Thyroid gland (tissue), 4 donors: ENCODE measurements at regions not wholly inside any gene's neighbourhood (a gene's known extent, or its start where the extent isn't known, plus 50 kb on each side); places are given as distances from the start of the nearest gene placed in this dataset.
"Not testable (repeated sequence)": the region's sequence is repeated elsewhere in the genome, so short reads cannot be mapped to it uniquely, and the experiment has no call there.

Experiments used
- DNase-seq, 2 donors: peaks; one replicate each; pipeline ENCODE4 v3.0.0-alpha.2; 2019
- H3K27ac ChIP-seq, 3 donors: fragments of 200-600 bp; sonication (generic); 1 replicate in 2 of 3; 2 replicates in 1 of 3; pipeline ENCODE4 v1.5.1; 2016 to 2019; ENCODE audit warnings: mild to moderate bottlenecking in 1 of 3, moderate library complexity in 1 of 3
- H3K27me3 ChIP-seq: fragments of 200-600 bp; sonication (generic); one replicate; pipeline ENCODE4 v1.5.1; 2019
- H3K36me3 ChIP-seq, 2 donors: fragments of 200-600 bp; sonication (generic); one replicate each; pipeline ENCODE4 v1.5.1; 2016 to 2019
- H3K4me1 ChIP-seq, 2 donors: fragments of 200-600 bp; sonication (generic); one replicate each; pipeline ENCODE4 v1.5.1; 2017 to 2019
- H3K4me3 ChIP-seq, 3 donors: fragments of 200-600 bp; sonication (generic); replicated peaks in 1 of 3; 1 replicate in 2 of 3; 2 replicates in 1 of 3; pipeline ENCODE4 v1.5.1; 2016; ENCODE audit warnings: mild to moderate bottlenecking in 1 of 3
- H3K9me3 ChIP-seq: fragments of 200-600 bp; sonication (generic); one replicate; pipeline ENCODE4 v1.5.1; 2017
- POLR2A ChIP-seq, 2 donors: fragments of 450-650 bp; IDR thresholded peaks; one replicate each; pipeline ENCODE4 v1.6.1; 2017; ENCODE audit warnings: antibody characterized with exemption in 2 of 2, mild to moderate bottlenecking in 2 of 2, moderate library complexity in 1 of 2
- WGBS, 2 donors: methylation state at CpG; one replicate each; pipeline ENCODE4 v1.1.5; 2017; 5-methylcytosine and 5-hydroxymethylcytosine counted together
- intact Hi-C: fragments of 100-400 bp; cut with DNase I; formaldehyde crosslinking; loops from one replicate; pipeline ENCODE4 v1.15.1; 2023
- TF ChIP-seq, protein P1 (sequence below), 6 experiments: fragments of 200-600 bp in 3 of 6; fragments of 450-650 bp in 3 of 6; sonication (generic) in 3 of 6; IDR thresholded peaks; one replicate each; pipeline ENCODE4 v1.5.1; 2016 to 2019; ENCODE audit warnings: antibody characterized with exemption in 6 of 6, mild to moderate bottlenecking in 2 of 6, inconsistent platforms in 1 of 6, moderate library complexity in 1 of 6

- Histone ChIP-seq H3K9me3 (no peaks in the 10 kb centered on the region), H3K27ac (no peak overlapping the region), H3K4me1 (no peaks in the 10 kb centered on the region), H3K4me3 (no peak overlapping the region), H3K36me3 (no peaks in the 10 kb centered on the region), H3K27me3 (no peaks in the 10 kb centered on the region)
- 84 to 90% methylated on average over 4 of the region's 4 CpGs for WGBS, 2 donors
- intact Hi-C loops = no loop called here
- TF ChIP-seq, protein P1, sequence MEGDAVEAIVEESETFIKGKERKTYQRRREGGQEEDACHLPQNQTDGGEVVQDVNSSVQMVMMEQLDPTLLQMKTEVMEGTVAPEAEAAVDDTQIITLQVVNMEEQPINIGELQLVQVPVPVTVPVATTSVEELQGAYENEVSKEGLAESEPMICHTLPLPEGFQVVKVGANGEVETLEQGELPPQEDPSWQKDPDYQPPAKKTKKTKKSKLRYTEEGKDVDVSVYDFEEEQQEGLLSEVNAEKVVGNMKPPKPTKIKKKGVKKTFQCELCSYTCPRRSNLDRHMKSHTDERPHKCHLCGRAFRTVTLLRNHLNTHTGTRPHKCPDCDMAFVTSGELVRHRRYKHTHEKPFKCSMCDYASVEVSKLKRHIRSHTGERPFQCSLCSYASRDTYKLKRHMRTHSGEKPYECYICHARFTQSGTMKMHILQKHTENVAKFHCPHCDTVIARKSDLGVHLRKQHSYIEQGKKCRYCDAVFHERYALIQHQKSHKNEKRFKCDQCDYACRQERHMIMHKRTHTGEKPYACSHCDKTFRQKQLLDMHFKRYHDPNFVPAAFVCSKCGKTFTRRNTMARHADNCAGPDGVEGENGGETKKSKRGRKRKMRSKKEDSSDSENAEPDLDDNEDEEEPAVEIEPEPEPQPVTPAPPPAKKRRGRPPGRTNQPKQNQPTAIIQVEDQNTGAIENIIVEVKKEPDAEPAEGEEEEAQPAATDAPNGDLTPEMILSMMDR (IDR thresholded peaks at IDR 0.05) = no peak
- no peak for TF ChIP-seq POLR2A (IDR thresholded peaks at IDR 0.05)
- DNase-seq = no peak
Measured at GRCh38 chr2:51781691-51782090, 749.8 kb upstream of the NRXN1 start.

- Histone ChIP-seq H3K9me3 (no peaks in the 10 kb centered on the region), H3K4me3 (no peak overlapping the region), H3K4me1 (no peaks in the 10 kb centered on the region), H3K27ac (no peak overlapping the region), H3K27me3 (no peaks in the 10 kb centered on the region), H3K36me3 (no peaks in the 10 kb centered on the region)
- TF ChIP-seq, protein P1 (IDR thresholded peaks at IDR 0.05) = no peak
- TF ChIP-seq POLR2A (IDR thresholded peaks at IDR 0.05) = no peak
- WGBS, 2 donors = 92 to 99% methylated on average over 7 to 15 of the region's 26 CpGs
- intact Hi-C loops = no loop called here
- no peak for DNase-seq
Measured at GRCh38 chr2:51780353-51780752, 748.4 kb upstream of the NRXN1 start.

DNA sequence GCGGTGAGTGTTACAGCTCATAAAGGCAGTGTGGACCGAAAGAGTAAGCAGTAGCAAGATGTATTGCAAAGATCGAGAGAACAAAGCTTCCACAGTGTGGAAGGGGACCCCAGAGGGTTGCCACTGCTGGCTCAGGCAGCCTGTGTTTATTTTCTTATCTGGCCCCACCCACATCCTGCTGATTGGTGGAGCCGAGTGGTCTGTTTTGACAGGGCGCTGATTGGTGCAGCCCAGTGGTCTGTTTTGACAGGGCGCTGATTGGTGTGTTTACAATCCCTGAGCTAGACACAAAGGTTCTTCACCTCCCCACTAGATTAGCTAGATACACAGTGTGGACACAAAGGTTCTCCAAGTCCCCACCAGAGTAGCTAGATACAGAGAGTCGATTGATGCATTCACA, 747.8 kb upstream of the NRXN1 start:
- H3K27ac ChIP-seq, DNase-seq, H3K36me3 ChIP-seq, H3K4me3 ChIP-seq, H3K27me3 ChIP-seq, H3K9me3 ChIP-seq, intact Hi-C loops, H3K4me1 ChIP-seq: not testable (repeated sequence)
- WGBS, 2 donors = 83 to 96% methylated on average over 7 of the region's 7 CpGs

DNA sequence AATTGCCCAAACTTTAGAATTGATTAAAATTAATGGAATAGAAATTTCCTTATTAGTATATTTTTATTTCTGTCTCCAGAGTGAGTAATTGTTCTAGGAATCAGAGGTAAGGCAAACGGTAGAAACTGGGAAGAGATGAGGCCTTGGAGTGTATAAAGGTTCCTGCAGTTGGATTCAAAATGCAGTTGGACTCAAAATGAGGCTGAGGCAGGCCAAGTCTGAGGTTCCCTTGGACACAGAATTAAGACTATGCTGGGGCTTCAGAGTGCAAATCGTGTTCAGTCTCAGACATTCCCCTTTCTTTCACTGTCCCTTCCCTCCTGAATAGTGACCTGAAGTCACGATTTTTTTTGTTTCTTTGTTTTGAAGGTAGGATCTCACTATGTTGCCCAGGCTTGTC, 746.9 kb upstream of the NRXN1 start:
- TF ChIP-seq POLR2A (IDR thresholded peaks at IDR 0.05) = no peak
- TF ChIP-seq, protein P1 (IDR thresholded peaks at IDR 0.05) = no peak
- Histone ChIP-seq H3K27me3 (no peaks in the 10 kb centered on the region), H3K9me3 (no peaks in the 10 kb centered on the region), H3K27ac (no peak overlapping the region), H3K4me1 (no peaks in the 10 kb centered on the region), H3K4me3 (no peak overlapping the region), H3K36me3 (no peaks in the 10 kb centered on the region)
- no peak for DNase-seq
- WGBS, 2 donors = 72 to 75% methylated on average over 3 of the region's 3 CpGs
- intact Hi-C loops = no loop called here

DNA sequence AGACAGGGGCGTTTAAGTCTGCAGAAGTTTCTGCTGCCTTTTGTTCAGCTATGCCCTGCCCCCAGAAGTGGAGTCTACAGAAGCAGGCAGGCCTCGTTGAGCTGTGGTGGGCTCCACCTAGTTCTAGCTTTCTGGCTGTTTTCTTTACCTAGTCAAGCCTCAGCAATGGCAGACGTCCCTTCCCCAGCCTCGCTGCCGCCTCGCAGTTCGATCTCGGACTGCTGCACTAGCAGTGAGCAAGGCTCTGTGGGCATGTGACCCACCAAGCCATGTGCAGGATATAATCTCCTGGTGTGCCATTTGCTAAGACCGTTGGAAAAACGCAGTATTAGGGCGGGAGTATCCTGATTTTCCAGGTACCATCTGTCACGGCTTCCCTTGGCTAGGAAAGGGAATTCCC, 742.7 kb upstream of the NRXN1 start:
- intact Hi-C loops, H3K36me3 ChIP-seq, H3K4me1 ChIP-seq, H3K27me3 ChIP-seq, H3K27ac ChIP-seq, DNase-seq, H3K9me3 ChIP-seq, H3K4me3 ChIP-seq: not testable (repeated sequence)
- WGBS, 2 donors = 90 to 93% methylated on average over 12 of the region's 12 CpGs

DNA sequence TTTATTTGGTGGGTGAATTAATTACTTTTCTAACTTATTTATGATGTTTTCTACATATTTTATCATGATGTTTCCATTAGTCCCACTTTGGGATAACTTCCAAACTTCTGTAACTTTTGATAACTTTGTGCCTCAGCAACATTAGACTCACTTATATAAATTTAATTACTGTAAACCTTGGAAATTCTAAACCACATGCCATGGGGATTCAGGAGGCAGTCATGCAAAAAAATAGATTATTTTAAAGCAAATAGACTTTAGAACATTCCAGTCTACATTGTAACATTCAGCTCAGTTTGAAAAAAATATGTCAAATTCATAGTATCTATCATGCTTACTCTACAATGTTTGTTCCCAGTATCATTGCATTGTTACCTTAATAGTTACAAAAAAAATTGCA, 728.5 kb upstream of the NRXN1 start:
- Histone ChIP-seq H3K36me3 (no peaks in the 10 kb centered on the region), H3K4me3 (no peak overlapping the region), H3K9me3 (no peaks in the 10 kb centered on the region), H3K27me3 (no peaks in the 10 kb centered on the region), H3K4me1 (no peaks in the 10 kb centered on the region), H3K27ac (no peak overlapping the region)
- DNase-seq = no peak
- TF ChIP-seq, protein P1 (IDR thresholded peaks at IDR 0.05) = no peak
- no peak for TF ChIP-seq POLR2A (IDR thresholded peaks at IDR 0.05)
- intact Hi-C loops = no loop called here
